HG02852 (cell line): ENCODE measurements at regions not wholly inside any gene's neighbourhood (a gene's known extent, or its start where the extent isn't known, plus 50 kb on each side); places are given as distances from the start of the nearest gene placed in this dataset.

Source experiments
- ATAC-seq: cut with Tn5 transposase; IDR thresholded peaks from one replicate; pipeline ENCODE4 v1.9.1; 2021; ENCODE audit warnings: mild to moderate bottlenecking, moderate library complexity; ENCODE audit not compliant: unreplicated experiment

DNA sequence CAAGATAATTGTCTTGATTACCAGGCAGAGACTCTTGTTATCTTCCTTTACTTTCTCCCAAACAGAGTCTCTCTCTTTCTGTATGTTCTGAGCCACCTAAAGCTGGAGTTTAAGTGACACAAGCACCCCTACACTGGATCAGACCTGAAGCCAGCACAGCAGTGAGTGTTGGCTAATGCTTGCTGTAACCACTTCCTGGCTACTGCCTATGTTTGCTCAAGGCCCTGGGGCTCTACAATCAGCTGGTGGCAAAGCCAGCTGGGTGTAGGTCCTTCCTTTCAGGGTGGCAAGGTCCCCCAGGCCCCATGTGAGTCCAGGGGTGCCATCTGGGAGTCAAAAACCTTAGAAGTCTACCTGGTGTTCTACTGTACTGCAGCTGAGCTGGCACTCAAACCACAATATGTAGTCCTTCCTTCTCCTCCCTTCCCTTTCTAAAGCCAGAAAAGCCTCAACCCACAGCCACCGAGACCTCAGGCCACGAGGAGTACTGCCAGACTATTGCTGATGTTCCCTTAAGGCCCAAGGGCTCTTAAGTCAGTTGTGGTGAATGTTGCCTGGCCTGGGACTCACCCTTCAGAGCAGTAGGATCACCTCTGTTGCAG, 416.3 kb downstream of the ADRA2A start:
- ATAC-seq = no peak

DNA sequence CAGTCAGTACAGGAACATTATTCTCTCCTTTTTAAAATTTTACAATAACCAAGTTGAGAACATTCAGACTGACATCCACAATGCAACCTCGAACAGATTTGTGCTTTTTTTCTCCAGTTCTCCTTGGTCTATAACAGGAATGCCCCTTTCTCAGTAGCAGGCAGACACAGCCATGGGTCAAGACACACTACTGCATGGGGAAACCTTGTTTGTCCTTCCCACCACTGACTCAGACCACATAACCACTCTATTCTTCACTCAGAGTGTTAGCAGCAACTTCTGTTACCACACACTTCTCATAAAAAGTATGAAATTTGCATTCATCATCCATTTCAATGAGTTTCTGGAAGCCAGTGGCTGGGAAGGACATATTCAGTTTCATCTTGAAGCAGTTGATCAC, 421.7 kb downstream of the ADRA2A start:
- no peak for ATAC-seq

DNA sequence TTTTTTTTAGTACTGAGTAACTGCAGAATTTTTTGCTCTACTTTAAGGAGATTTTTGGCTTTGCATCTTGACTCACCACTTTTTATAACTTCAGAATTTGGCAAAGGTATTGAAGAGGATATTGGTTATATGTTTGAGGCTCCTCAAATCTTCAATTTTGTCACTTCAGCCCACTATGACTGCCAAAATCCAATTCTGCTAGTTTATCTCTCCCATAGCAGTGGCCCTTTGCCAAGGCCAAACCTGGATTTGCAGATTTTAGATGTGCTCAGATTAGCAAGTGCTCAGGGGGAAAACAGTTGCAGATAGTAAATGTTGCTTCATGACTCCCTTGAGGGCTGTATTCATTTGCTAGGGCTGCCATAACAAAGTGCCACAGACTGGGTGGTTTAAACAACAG, 427.5 kb downstream of the ADRA2A start:
- ATAC-seq = no peak

DNA sequence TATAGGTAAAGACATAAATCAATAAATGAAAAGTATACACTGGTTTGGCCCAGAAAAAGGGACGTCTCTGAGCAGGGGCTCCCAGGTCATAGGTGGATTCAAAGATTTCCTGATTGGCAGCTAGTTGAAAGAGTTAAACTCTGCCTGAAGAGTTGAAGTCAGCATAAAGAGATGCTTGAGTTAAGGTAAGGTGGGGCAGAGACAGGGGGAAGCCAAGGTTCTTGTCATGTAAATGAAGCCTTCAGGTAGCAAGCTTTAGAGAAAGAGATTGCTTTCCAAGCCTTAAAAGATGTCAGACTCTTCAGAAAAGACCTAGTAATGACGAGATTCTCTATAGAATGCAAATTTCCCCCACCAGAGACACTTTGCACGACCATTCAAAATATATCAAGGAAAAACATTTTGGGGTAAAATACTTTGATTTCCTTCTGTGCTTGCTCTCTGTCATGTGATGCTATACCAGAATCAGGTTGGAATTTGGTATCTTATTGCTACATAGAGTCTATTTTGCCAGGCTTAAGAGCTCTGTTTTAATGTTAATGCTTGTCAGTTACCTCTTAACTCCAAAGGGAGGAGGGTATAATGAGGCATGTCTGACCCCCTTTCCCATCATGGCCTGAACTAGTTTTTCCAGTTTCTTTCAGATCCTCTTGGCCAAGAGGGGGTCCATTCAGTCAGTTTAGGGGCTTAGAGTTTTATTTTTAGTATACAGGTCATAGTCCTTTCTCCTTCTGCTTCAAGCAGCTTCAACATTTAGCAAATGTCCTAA, 429.6 kb downstream of the ADRA2A start:
- ATAC-seq = no peak

DNA sequence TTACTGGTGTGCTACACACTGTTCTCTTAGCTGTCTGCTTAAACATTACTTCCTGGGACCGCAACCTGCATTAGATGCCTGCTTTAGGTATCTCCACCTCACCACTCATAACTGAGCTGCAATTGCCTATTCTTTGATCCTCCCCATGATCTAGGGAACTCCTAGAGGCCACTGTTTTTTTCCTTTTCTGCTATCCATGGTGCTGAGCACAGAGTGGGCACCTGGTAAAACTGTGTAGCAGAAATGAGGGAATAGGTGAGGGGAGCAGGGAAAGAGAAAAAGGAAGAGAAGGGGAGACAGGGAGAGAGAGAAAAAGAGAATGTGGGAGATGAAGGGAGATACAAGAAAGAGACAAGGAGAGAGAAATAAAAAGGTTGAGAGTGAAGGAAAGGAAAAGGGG, 434.9 kb downstream of the ADRA2A start:
- no peak for ATAC-seq

DNA sequence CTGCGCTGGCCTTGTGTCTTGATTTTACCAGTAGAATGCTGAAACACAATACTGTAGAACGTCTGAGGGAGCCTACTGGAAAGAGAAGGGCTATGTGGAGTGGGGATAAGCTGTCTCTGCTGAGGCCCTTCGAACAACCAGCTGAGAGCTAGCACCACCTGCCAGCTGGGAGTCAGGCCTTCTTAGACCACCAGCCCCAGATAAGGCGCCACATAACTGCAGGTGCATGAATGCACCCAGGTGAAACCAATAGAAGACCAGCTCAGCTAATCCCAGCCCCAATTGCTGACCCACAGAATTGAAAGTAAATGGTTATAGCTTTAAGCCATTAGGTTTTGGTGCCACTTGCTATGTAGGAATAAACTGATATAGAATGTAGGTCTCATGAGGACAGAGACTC, 438.4 kb downstream of the ADRA2A start:
- ATAC-seq = no peak

DNA sequence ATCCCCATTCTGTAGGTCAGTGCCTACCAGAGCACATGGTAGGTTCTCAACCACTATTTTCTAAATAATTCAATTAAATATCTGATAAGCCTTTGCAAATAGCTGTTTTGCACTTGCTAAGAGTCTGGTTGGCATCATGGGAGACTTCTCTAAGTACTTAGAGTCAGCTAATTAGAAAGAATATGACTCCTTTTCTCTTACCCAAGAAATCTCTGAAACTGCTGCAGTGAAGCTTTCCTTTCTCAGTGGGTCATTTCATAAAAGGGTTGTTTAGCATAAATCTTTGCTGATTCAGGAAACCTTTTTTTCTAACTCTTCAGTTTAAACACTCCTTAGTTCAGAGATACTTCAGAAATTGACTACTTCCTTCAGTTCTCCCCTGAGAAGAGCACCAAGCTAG, 438.9 kb downstream of the ADRA2A start:
- ATAC-seq = no peak

DNA sequence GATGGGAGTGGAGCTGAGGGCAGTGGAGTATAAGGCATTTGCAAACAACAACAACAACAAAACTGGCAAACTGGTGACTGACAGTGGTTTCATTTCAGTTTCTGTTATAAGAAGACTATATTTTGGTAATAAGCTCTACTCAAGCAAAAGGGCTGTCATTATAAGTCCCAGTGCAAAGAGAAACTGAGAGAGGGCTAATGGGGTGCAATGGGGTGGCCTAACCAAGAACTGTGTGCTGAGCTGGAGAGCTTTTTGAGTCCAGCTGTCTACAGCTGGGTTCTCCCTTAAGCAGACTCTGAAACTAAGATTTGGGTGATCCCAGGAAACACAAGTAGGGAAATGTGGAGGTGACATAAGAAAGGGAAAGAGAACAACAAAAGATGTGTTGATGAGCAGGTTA, 439.3 kb downstream of the ADRA2A start:
- no peak for ATAC-seq

DNA sequence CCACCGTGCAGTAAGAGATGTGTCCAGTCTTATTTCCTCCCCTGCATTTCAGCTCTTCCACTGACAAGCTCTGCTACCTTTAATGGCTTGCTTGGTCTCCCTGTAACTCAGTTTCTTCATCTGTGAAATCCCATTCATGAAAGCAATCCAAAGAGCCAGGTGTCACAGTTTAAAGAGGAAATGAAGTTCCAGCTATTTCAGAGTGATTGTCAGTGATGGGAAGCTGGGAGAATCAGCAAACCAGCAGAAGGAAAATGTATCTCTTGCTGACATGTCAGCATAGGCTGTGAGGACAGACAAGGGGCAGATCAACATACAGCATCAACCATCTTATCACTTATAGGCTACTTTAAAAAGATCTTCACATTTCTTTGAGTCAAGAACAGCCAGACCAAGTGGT, 445.3 kb downstream of the ADRA2A start:
- ATAC-seq = no peak

DNA sequence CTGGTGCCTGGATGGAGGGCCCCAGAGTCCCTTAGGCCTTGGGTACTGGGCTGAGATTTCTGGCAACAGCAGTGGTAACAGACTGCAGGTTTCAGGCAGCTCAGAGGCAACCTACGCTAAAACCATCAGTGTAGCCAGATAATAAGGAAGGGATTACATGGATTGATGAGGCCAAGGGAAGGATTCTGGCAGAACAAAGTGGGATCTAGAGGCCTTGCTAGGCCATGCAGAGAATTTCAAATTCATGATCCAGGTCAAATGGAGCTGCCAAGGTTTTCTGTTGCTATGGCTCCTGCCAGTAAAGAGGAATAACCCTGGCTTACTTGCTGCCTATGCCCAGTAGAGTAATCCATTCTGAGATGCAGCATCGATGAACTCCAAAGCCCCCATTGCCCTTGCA, 445.7 kb downstream of the ADRA2A start:
- no peak for ATAC-seq

DNA sequence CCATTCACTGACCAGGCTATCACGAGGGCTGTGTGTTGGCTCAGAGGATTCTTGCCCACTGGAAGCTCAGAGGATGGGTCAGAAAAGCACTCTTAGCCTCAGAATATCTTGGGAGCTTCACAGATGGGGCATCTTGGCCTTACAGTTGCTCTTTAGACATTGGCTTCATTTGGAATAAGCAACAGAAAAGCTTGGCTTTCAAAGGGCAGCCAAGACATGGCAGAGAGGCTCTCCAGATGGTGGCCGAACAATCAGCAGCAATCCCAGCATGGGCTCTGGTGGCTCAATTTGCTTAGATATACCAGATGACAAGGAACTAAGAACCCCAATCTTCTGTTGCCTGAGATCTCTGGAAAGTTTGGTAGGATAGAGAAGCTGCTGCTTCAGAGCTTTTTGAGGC, 446.2 kb downstream of the ADRA2A start:
- ATAC-seq = no peak

DNA sequence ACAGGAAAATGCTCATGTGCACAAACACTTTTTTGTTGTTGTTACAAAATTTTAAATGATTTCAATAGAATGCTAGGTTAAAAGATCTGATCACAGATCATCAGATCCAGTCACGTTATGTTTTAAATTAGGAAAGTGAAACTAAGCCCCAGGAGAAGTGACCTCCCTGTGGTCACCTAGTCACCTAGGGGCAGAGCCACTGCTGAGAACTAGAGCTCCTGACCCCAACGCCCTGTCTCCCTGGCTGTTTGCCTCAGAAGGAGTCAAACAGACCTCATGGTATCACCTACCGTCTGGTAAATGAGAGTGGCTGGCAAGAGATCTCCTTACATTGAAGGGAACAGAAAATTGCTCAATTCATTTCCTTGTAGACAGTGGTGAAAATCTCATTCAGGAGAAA, 447.3 kb downstream of the ADRA2A start:
- no peak for ATAC-seq

DNA sequence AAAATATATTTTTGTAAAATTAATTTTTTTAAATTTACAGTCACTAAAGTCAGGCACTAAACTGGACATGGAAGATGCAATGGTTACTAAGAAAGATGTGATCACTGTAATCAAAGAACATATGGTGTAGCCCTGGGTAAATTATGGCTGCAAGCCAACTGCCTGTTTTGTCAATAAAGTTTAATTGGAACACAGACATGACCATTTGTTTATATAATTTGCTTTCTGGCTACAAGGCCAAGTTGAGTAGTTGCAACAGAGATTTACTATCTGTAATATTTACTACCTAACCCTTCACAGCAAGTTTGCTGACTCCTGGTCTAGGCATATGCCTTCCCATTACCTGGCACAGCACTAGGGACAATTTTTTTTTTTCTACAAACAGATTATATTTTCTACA, 448.9 kb downstream of the ADRA2A start:
- ATAC-seq = no peak

DNA sequence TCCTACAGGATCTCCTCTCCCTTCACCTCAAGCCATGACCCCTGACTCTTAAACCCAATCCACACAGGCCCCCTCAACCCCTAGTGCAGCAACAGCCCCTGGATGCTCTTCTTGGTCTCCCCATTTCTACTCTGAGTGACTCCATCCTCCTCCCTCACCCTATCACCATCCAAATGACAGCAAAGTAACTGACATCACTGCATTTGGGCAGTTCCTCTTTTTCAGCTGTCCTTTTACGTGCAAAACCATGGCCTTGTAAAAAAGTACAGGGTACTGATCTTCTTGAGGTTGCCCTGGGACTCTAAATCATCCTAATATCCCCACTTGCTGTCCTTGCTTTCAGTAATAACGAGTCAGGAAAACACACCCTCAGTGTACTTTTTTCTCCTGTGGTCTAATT, 454.9 kb downstream of the ADRA2A start:
- ATAC-seq = no peak

DNA sequence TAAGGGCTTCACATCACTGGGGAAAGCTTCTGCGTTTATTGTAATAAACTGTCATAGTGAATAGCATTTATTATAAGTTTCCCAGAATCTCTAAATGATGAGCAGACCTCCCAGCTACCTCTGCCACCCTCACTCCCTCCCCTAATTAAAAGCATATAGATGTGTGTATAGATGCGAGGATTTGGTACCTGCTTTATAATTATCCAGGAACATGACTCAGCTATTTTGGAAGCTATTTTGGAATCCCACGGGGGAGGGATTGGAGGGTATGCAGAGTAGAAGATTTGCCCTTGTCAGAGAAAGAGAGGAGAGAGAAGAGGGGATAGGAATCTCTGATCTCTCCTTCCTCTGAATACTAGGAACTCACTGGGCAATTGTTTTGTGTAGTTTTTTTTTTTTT, 455.3 kb downstream of the ADRA2A start:
- ATAC-seq = no peak

DNA sequence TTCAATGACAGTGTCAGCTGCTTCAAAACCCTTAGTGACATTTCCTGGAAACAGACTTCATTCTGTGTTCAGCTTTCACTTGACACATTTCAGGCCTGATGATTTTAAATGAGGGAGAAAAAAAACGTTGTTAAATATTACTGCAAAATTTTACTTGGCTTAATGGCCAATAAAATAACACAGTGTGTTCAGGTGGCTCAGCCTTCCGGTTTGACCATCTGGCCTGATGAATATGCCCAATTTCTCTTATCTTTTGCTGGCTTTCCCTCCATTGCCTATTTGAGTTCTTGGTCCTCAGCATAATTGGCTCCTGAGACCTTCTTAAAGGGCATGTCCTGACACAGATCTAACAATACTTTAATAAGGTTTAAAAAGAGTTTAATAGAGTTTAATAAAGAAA, 462.4 kb downstream of the ADRA2A start:
- no peak for ATAC-seq

DNA sequence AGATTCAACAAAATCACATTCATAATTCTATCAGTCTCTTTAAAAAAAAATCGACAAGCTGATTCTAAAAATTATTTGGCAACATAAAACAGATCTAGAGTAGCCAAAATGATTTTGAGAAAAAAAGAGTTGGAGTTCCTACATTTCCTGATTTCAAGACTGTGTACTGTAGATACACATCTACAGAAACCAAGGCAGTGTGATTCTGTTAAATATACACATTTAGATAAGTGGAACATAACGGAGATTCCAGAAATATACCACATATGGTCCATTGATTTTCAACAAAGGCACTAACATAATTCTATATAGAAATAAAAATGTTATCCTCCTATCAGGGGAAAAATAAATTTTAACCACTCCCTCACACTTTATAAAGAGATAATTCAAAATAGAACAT, 467.0 kb downstream of the ADRA2A start:
- no peak for ATAC-seq

DNA sequence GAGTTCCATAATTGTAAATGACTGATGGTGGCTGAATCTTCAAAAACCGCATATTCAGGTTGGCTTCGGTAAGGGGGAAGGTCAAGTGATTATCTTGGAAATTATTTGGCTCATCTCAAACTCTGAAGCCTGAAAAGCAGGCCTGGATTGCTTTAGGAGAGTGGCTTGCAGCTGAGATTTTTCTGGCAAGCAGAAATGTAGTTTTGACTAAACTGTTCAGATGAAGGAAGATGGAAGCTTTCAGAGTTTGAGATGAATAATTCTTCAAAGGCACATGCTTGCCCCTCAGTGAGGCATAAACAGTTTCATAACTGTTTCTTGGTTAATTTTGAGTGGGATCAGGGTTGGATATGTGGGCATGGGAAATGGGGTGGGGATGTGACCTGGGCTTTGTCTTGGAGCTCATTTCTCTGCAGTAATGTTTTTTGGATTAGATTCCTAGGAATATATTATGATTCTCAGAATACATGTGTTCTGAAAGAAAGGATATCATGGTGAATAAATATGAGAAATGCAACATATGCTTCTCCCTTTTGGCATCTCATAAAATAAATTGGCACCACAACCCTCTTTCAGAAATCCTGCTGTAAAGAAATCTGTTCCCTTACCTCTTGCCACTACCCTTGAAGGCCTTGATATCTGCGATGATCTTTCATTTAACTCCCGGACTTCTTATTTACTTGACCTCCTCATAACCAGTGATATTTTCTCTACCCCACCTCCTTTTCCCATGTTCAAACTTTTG, 469.2 kb downstream of the ADRA2A start:
- ATAC-seq = no peak

DNA sequence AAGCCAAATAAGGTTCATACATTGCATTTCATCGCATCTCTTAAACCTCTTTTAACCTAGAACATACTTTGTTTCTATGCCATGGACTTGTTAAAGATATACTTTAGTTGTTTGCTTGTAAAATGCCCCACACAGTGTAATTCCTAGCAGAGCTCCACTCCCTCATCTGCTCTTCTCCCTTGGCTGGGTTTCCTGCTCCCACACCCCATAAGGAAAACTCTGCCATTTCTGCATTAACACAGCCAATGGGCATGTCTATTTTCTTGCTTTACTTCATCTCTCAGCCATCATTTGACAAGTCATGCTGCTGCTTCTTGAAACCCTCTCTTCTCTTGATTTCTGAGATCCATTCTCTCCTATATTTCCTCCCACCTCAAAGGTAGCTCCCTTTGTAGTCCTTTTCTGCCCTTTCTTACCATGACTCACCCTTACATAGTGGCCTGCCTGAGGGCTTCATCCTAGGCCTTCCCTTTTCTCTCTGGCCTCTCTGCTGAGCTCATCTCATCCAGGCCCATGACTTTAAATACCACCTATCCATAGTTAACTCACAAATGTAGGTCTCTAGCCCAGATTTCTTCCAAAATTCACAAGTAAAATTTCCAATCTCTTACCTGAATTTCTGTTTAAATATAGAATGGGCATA, 471.4 kb downstream of the ADRA2A start:
- no peak for ATAC-seq

DNA sequence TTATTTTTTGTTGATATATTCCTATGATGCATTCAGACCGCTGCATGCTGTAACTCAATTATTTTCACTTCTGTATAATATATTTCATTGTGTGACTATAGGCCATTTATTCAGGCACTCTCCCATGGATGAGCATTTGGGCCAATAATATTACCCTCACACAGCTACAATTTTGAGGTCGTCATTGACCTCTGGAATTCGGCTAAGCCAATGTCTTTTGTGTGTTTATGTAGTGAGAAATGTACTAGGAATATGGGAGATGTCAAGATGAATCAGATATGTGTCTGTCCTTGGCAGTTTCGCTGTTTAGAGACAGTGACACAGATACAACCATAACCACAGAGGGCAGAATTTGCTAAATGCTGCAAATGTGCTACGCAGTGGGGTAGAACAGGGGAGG, 474.2 kb downstream of the ADRA2A start:
- no peak for ATAC-seq

DNA sequence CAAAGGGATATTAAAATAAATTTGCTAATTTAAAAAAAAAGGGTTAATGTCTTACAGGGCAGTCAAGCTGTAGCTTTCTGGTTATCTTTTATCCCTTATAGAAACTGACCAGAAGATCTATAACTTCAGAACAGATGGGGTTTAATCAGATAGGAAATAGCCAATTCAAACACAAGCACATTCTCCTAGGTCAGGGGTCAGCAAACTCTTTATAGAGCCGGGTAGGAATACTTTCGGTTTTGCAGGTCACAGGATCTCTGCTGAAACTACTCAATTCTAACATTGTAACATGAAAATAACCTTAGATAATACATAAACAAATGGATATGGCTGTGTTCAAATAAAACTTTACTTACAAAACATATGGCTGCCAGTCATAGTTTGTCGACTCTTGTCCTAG, 479.8 kb downstream of the ADRA2A start:
- no peak for ATAC-seq

DNA sequence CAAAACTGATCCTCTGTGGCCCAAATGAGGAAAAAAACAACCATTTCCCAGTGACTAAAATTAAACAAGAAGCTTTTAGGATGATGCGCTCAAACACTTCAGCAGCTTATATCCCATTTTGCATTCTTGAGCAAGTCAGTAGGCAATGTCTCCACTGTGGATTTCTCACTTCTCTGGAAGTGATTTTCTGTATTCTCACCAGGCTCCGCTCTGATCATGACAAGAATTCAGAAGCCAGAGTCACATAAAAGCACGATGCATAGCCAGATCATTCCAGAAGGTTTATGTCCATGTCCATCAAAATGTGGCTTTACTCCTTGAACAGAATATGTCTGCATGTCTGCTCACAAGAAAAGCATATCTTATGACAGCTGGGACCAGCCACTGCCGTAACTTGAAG, 481.4 kb downstream of the ADRA2A start:
- ATAC-seq = no peak
